RWPE1 (cell line): ENCODE measurements at regions not wholly inside any gene's neighbourhood (a gene's known extent, or its start where the extent isn't known, plus 50 kb on each side); places are given as distances from the start of the nearest gene placed in this dataset.

Experiments
- CTCF ChIA-PET: fragments of 350-600 bp; sonication (Branson Sonifier 250); formaldehyde crosslinking; extraction: SDS; loops from one replicate; lab custom pipeline; 2021; lab: Yijun Ruan, JAX
- POLR2A ChIA-PET: fragments of 400-600 bp; formaldehyde crosslinking; extraction: SDS; loops from one replicate; lab custom pipeline; 2020; ENCODE audit warnings: antibody characterized with exemption; ENCODE audit not compliant: low non-redundant PET; lab: Yijun Ruan, JAX
- DNase-seq: peaks from one replicate; pipeline ENCODE4 v3.0.0; 2012; ENCODE audit warnings: low spot score
- H3K27ac ChIP-seq: fragments of 450-650 bp; 2 replicates; pipeline ENCODE4 v1.5.1; 2017
- TF ChIP-seq, protein P1 (sequence below): fragments of 450-650 bp; conservative IDR thresholded peaks from 2 replicates; pipeline ENCODE4 v1.5.1; 2017; ENCODE audit warnings: low read depth, mild to moderate bottlenecking

DNA sequence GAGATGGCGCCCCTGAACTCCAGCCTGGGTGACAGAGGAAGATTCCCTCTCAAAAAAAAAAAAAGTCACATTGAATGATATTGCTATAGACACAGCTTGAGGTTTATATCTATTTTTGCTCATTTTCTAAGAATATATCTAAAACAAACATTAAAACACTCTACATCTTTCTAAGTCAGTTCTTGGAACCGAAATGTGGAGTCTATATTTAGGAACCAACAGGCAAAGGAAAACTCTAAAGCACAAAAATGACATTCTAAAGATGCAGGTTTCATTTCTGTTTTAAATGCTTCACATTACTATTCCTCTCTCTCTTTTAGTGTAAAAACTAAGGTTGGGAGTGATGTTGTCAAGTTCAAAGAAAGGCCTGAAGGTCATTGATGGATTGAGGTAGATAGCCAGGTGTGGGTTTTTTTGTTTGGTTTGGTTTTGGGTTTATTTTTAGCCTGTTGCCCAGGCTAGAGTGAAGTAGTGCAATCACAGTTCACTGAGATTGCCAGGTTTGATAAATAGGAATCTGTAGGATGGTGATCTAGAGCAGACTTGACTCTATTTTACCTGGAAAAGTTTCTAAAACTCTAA is 194.0 kb upstream of the RBBP8 start:
- POLR2A ChIA-PET = no interaction called here
- TF ChIP-seq, protein P1, sequence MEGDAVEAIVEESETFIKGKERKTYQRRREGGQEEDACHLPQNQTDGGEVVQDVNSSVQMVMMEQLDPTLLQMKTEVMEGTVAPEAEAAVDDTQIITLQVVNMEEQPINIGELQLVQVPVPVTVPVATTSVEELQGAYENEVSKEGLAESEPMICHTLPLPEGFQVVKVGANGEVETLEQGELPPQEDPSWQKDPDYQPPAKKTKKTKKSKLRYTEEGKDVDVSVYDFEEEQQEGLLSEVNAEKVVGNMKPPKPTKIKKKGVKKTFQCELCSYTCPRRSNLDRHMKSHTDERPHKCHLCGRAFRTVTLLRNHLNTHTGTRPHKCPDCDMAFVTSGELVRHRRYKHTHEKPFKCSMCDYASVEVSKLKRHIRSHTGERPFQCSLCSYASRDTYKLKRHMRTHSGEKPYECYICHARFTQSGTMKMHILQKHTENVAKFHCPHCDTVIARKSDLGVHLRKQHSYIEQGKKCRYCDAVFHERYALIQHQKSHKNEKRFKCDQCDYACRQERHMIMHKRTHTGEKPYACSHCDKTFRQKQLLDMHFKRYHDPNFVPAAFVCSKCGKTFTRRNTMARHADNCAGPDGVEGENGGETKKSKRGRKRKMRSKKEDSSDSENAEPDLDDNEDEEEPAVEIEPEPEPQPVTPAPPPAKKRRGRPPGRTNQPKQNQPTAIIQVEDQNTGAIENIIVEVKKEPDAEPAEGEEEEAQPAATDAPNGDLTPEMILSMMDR = no peak
- CTCF ChIA-PET = interaction anchor here (0.6 kb wide), 1 partner anchor 641 kb away, joined by 3 read pairs; no protein-coding TSS in a partner anchor
- no peak overlapping the region for H3K27ac ChIP-seq
- DNase-seq = no peak

GRCh38 chr18:22739789-22740188 is 193.3 kb upstream of the RBBP8 start:
- no peak overlapping the region for H3K27ac ChIP-seq
- CTCF ChIA-PET = no interaction called here
- no peak for DNase-seq
- TF ChIP-seq, protein P1 = no peak
- POLR2A ChIA-PET = no interaction called here

DNA sequence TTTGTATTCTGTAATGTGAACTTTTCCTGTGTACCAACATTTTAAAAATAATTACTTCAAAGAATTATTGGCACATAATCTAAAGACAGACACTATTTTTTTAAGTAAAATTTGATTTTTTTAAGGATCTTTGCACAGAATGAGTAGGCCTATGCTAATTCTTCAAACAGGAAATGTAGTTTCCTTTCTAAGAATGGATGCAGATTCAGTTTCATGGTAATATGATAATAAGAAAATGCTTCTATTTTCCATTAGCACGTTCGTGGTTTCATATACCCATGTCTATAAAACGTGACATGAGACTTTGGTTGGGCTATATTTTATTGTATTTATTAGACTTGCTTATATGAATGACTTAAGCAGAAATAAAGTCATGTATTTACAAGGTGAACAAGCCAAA is 191.8 kb upstream of the RBBP8 start:
- ChIA-PET POLR2A (no interaction called here), CTCF (no interaction called here)
- no peak overlapping the region for H3K27ac ChIP-seq
- TF ChIP-seq, protein P1 = no peak
- DNase-seq = no peak

GRCh38 chr18:22742409-22742808 is 190.7 kb upstream of the RBBP8 start:
- TF ChIP-seq, protein P1 = no peak
- ChIA-PET CTCF (no interaction called here), POLR2A (no interaction called here)
- DNase-seq = no peak
- no peak overlapping the region for H3K27ac ChIP-seq

GRCh38 chr18:22745966-22746365 is 187.2 kb upstream of the RBBP8 start:
- TF ChIP-seq, protein P1 = no peak
- ChIA-PET CTCF (no interaction called here), POLR2A (no interaction called here)
- DNase-seq = no peak
- H3K27ac ChIP-seq = no peak overlapping the region

DNA sequence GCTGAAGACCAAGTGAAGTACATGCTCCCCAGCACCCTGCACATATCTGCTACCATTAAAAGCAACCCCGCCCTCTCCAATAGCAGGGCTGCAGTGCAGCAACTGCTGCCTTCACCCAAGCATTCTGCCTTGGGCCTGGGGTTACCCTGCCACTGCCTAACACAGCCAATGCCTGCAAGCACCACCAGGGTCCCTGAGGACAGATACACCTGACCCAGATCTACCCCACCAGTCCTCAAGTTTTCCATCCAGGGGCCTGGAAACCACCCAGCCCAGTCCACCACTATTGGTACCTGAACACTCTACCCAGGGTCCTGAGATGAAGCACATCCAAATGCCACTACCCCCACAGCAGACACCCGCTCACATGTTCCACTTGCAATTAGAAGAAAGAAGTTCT is 181.1 kb upstream of the RBBP8 start:
- ChIA-PET CTCF (no interaction called here), POLR2A (no interaction called here)
- DNase-seq = no peak
- TF ChIP-seq, protein P1 = no peak
- H3K27ac ChIP-seq = no peak overlapping the region
